Jurkat, Clone E6-1 (cell line): ENCODE measurements at regions not wholly inside any gene's neighbourhood (a gene's known extent, or its start where the extent isn't known, plus 50 kb on each side); places are given as distances from the start of the nearest gene placed in this dataset.
"Not testable (repeated sequence)": the region's sequence is repeated elsewhere in the genome, so short reads cannot be mapped to it uniquely, and the experiment has no call there.

Experiments
- DNase-seq: peaks from one replicate; pipeline ENCODE4 v3.0.0-alpha.2; 2011; ENCODE audit warnings: low read depth, low spot score
- H3K4me3 ChIP-seq: 2 replicates; pipeline ENCODE4 v1.5.1; 2011; ENCODE audit warnings: mild to moderate bottlenecking, low read length, control low read depth, moderate library complexity

DNA sequence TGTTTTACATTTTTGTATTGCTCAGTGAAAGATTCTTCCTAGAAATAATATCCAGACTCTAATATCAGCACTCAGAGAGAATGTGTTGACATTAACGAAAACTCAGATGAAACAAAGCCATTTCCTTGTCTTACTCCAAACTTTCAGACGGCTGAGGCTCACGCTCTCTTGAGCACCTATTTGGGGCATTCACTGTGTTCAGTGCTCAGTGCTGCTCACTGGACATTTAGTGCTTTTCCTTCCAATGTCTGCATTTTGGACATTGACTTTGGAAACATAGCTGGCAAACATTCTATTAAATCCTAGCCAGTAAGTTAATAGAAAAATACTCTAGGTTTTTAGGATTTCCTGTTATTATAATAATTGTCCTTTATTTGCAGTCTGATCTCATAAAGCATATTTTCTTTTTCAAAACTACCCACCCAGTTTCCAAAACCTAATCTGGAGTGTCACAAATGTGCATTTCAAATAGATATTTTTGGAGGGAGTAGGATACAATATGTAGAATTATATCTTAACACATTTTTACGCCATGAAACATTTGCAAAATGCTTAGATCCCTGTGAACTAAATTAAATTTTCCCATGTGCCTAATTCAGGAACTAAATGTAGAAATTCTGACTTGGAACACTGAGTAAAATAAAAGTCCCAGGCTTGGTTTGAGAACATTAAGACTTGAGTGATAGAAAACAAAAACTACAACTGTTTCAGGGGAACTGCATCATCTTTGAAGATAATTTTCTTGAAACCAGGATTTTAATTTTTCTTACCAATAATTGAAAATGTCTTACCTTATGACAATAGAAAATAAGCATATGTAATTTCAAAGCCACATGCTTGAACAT is 91.7 kb upstream of the B3GAT2 start:
- no peak overlapping the region for H3K4me3 ChIP-seq
- DNase-seq, result no peak

- no peak overlapping the region for H3K4me3 ChIP-seq
Measured at GRCh38 chr6:71049198-71049770, 92.4 kb upstream of the B3GAT2 start.

DNA sequence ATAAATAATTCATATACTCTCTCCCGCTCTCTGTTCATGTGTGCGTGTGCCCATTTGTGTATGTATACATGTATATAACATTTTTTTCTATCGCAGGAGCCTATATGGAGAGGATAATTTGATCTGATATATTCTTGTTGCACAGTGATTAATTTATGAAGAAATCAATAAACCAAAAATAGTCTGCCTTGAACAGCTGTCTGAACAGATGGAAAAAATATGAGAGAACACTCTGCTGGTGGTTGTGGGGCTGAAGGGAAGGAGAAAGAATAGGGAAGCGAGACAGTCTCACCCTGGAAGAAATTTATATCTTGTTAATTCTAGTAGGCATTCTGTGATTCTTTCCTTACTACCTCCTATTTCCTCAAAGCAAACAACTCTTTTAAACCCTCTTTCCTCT is 96.6 kb upstream of the B3GAT2 start:
- no peak for DNase-seq
- no peak overlapping the region for H3K4me3 ChIP-seq

More at GRCh38 chr6:71049198-71049770, 92.4 kb upstream of the B3GAT2 start:
- no peak for DNase-seq

GRCh38 chr6:71056656-71057055 is 99.8 kb upstream of the B3GAT2 start:
- DNase-seq, result no peak

GRCh38 chr6:71066153-71066552 is 109.3 kb upstream of the B3GAT2 start:
- no peak for DNase-seq
- no peak overlapping the region for H3K4me3 ChIP-seq

More at GRCh38 chr6:71056656-71057055, 99.8 kb upstream of the B3GAT2 start:
- H3K4me3 ChIP-seq, result no peak overlapping the region

DNA sequence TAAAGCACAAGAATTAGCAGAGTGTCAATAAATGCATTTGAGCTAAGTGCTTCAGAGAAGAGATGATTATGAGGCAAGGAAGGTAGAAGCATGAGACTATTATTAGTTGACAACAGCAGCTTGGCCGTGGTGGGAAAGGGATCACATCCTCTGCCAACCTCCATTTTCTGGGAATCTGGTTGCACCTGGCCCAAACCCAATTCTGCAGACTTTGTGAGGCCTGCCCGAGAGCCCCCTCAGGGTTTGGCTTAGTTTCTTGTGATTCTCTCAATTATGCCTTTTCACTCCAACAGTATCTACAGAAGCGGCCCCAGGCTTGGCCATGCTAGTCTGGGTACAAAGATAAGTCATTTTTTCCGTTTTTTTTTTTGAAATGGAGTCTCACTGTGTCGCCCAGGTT is 111.0 kb upstream of the B3GAT2 start:
- H3K4me3 ChIP-seq, result no peak overlapping the region
- no peak for DNase-seq

DNA sequence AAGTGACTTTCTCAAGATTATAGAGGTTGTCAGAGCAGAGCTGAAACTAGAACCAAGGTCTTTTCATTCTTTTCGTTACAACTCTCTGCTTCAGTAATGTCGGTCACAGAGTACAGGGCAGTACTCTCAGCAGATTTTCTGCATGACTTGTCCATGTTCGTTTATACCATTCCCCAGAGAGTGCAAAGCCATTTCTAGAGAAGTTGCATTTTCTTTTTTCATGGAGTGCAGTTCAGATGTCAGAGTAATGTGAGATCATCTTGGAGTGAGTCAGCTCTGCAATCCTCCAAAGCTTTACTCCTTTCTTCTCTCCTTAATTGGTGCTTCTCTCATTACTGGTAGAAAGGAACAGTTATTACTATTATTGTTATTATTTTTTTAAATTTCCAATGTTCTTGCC is 115.6 kb upstream of the B3GAT2 start:
- H3K4me3 ChIP-seq, result no peak overlapping the region
- no peak for DNase-seq

DNA sequence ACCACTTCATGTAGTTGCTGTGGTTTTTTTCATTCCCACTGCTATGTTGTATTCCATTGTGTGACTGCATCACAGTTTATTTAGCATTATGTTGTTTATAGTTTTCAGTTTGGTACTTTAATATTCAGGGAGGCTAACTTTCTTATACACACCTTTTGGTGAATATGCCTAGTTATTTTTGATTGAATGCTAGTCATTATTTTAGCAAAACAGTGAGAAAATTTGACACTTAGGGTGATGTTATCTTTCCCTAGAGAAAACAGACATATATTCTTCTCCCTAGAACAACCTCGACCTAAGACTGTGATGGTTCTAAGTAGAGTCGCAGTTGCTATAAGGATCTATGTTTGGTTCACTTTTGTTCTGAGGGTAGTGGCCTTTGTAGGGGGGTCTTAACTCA is 120.8 kb upstream of the B3GAT2 start:
- no peak overlapping the region for H3K4me3 ChIP-seq
- DNase-seq, result no peak

DNA sequence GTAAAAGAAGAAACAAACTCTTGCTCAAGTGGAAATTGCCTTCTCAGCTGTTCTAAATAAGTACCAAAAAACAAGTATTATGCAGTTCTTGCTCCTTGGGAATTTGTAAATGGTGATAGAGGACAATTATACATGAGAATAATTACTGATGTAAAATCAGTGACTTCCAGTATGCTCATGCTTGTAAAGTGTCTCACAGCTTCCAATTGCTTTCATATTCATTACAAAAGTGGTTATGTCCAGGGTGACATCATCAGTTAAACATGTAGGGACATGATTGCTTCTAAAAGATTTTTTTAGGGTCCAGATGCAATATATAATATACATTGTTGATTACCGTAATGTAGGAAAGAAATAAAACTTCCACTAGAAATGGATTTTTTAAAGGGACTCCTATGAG is 122.8 kb upstream of the B3GAT2 start:
- no peak overlapping the region for H3K4me3 ChIP-seq
- no peak for DNase-seq

- no peak overlapping the region for H3K4me3 ChIP-seq
- no peak for DNase-seq
Measured at GRCh38 chr6:71080133-71080532, 123.3 kb upstream of the B3GAT2 start.

DNA sequence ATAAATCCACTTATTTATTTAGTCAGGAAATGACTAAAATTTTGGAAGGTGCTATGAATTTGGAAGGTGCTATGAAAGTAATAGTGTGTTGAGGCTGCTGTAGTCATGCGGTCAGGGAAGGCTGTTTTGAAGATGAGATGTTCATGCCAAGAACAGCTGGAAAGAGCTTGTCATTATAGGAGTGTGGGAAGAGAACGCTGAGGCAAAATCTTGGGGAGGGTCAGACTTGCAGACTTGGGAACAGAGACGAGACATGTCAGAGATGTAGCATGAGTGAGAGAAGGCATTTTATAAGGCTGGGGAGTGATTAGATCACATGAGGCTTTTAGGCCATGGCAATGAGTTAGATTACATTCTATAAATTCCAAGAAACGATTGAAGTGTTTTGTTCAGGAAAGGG is 124.0 kb upstream of the B3GAT2 start:
- H3K4me3 ChIP-seq, result no peak overlapping the region
- no peak for DNase-seq

DNA sequence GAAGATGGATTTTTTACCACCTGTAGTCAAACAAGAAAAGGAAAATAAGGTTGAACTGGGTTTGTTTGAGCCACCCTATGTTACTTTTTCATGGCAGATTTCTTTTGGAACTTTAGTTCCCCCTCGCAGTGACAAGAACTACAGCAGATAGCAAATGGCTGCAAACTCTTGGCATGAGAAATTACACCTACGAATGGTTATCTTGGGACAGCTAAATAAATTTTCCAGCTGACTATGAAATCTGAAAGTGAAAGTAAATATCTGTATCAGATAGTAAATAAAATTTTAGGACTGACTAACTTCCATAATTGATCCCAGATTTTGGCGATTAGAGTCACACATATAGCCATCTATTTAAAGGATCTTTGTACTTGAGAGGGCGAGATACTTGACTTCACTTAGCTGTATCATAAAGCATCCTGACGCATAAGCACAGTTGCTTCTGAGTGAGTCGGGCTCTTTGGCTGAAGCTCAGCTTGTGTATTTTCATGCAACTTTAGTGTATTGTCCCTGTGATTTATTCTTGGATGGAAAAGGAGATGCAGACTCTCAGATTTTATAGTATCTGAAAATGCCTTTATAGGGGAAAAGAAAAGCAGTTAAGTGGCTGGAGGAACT is 125.3 kb upstream of the B3GAT2 start:
- no peak overlapping the region for H3K4me3 ChIP-seq
- no peak for DNase-seq

- no peak for DNase-seq
- no peak overlapping the region for H3K4me3 ChIP-seq
Measured at GRCh38 chr6:71083308-71083820, 126.5 kb upstream of the B3GAT2 start.

GRCh38 chr6:71088166-71088565 is 131.3 kb upstream of the B3GAT2 start:
- no peak overlapping the region for H3K4me3 ChIP-seq
- no peak for DNase-seq

DNA sequence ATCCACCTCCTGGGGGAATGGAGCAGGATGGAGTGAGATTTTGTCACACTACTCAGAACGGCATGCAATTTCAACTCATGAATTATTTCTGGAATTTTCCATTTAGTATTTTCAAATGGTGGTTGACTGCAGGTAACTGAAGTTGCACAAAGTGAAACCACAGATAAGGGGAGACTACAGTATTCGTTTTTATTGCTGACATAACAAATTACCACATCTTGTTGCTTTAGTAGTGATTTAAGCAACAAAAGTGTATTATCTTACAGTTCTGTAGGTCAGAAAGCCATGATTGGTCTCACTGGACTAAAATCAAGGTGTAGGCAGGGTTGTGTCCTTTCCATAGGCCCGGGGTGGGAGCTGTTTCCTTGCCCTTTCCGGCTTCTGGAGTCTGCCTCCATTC is 133.4 kb upstream of the B3GAT2 start:
- no peak for DNase-seq
- no peak overlapping the region for H3K4me3 ChIP-seq

DNA sequence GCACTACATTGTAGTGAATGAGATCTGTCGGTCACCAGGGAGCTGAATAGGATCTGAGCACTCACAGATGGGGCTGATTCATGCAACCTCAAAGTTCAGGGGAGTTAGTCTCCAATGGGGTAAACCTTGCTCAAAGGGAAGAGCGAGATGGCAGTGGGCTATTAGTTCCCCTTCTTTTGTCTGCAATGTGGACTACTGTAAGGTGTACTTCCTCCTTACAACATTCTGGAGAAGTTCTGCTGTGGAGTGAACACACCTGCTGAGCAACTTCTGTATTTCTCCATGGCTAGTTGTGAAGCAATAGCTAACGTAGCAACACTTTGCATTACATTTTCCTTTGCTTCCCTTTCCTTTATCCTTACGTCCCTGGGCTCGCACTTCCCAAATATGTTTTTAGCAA is 134.3 kb upstream of the B3GAT2 start:
- DNase-seq, result no peak
- no peak overlapping the region for H3K4me3 ChIP-seq

DNA sequence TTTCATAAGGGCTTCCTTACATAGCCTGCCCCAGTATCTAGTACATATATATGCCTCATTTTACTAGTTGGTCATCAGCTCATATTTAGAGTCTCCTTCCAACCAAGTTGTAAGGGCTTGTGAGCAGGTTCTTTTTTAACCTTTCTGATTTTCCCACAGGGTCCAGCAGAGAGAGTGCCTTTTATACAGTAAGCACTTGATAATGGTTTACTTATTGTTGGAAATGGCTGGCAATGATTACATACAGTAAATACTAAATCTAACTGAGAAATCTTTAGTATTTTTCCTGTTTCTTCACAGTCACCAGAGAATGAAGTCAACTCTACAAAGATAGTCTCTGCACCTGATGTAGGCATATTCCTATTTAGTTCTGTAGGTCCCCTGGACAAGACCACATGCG is 135.1 kb upstream of the B3GAT2 start:
- H3K4me3 ChIP-seq, result no peak overlapping the region
- DNase-seq, result no peak

DNA sequence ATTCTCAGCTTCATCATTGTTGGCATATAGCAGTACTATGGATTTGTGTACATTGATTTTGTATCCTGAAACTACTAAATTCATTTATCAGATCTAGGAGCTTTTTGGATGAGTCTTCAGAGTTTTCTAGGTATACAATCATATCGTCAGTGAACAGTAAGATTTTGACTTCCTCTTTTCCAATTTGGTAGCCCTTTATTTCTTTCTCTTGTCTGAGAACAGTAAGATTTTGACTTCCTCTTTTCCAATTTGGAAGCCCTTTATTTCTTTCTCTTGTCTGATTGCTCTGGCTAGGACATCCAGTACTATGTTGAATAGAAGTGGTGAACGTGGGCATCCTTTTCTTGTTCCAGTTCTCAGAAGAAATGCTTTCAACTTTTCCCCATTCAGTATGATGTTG is 140.4 kb upstream of the B3GAT2 start:
- not testable (repeated sequence) for DNase-seq, H3K4me3 ChIP-seq

DNA sequence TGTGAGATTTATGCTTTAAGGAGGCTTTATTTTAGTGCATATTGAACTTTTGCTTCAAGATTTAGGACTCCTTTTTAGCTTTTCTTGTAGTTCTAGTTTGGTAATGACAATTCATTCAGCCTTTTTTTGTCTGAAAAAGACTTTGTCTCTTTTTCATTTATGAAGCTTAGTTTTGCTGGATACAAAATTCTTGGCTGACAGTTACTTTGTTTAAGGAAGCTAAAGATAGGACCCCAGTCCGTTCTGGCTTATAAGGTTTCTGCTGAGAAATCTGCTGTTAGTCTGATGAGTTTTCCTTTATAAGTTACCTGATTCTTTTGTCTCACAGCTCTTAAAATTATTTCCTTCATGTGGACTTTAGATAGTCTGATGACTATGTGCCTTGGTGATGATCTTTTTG is 142.8 kb upstream of the B3GAT2 start:
- H3K4me3 ChIP-seq, result no peak overlapping the region
- no peak for DNase-seq

- DNase-seq, result no peak
- H3K4me3 ChIP-seq, result no peak overlapping the region
Measured at GRCh38 chr6:71103130-71103529, 146.3 kb upstream of the B3GAT2 start.
